ENCODE measurements at regions not wholly inside any gene's neighbourhood (a gene's known extent, or its start where the extent isn't known, plus 50 kb on each side); places are given as distances from the start of the nearest gene placed in this dataset.

GRCh38 chr2:46818141-46818621, 97.4 kb downstream of the MCFD2 start:
- peaks cover 1 to 24% (median 8%) of the 10 kb centered on the region in 4 donors for H3K4me1 ChIP-seq
- intact Hi-C loops (cut with DNase I; ENCODE audit: low total_unique reads) (no loop called here), in situ Hi-C loops (cut with MboI; ENCODE audit: low pct_ligation_motif_present in 1 of 4, low pct_unique_long_range_greater_than_20kb in 1 of 4, low sequenced_read_pairs in 3 of 4) (no loop called here)
- H3K27ac ChIP-seq, result peak overlapping the region; percentile 9 to 59 (median 32)
- no peaks in the 10 kb centered on the region for H3K27me3 ChIP-seq
- TF ChIP-seq POLR2A (IDR thresholded peaks at IDR 0.05) (no peak), POLR2AphosphoS5 (IDR thresholded peaks at IDR 0.05) (peak in 2 of 3 donors; percentile 42 to 51), EP300 (IDR thresholded peaks at IDR 0.05; ENCODE audit: low read depth) (peak; percentile 46)
- TF ChIP-seq, protein P1, sequence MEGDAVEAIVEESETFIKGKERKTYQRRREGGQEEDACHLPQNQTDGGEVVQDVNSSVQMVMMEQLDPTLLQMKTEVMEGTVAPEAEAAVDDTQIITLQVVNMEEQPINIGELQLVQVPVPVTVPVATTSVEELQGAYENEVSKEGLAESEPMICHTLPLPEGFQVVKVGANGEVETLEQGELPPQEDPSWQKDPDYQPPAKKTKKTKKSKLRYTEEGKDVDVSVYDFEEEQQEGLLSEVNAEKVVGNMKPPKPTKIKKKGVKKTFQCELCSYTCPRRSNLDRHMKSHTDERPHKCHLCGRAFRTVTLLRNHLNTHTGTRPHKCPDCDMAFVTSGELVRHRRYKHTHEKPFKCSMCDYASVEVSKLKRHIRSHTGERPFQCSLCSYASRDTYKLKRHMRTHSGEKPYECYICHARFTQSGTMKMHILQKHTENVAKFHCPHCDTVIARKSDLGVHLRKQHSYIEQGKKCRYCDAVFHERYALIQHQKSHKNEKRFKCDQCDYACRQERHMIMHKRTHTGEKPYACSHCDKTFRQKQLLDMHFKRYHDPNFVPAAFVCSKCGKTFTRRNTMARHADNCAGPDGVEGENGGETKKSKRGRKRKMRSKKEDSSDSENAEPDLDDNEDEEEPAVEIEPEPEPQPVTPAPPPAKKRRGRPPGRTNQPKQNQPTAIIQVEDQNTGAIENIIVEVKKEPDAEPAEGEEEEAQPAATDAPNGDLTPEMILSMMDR (IDR thresholded peaks at IDR 0.05), result no peak
- 63 to 66% methylated on average over 2 to 6 of the region's 6 CpGs for WGBS, 2 donors (ENCODE audit: low coverage in 1 of 2)
- H3K4me3 ChIP-seq, result no peak overlapping the region
- peak; percentile 26 for DNase-seq
- H3K36me3 ChIP-seq, result no peaks in the 10 kb centered on the region
- H3K9me3 ChIP-seq, result no peaks in the 10 kb centered on the region

DNA sequence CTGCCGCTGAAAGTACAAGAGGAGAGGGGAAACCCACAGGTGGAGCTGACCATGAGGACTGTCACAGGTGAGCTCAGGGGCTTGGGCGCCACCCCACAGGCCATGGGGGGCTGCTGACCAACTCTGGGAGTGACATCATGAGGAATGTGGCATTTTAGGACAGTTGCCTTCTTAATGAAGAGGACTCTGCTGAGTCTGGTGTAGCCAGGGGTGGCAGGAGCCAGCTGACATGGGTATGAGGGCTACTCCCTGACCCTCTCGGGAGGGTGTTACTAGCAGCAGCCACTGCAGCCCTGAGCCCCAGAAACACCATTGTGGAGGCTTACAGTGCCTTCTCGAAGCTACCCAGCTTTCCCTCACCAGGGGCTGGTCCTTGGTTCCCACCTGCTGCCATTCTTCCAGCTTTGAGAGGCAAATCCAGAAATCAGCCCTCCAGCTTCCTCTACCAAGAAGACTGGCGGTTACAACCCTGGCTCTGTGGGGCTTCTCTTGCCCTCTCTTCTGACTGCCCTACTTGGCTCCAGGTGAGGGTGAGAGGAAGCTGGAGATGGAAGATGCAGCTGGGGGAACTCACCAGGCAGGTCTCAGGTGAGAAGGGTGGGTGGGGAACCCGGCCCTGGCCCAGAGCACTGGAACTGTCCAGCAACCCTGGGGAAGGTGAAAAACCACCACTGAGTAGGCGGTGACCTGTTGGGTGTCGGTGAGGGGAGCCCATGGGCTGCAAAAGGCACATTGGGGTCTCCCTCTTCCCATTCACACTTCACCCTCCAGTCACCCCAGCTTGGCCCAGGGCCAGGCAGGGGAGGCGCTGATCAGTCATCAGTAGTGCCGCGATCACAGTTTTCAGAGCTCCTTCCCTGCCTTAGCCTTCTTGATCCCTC, 98.5 kb downstream of the MCFD2 start:
- no peaks in the 10 kb centered on the region for H3K9me3 ChIP-seq
- intact Hi-C loops (cut with DNase I; ENCODE audit: low total_unique reads), result no loop called here
- peaks cover 10 to 34% (median 12%) of the 10 kb centered on the region in 4 donors for H3K4me1 ChIP-seq
- no peaks in the 10 kb centered on the region for H3K36me3 ChIP-seq
- no peak for DNase-seq
- 84 to 92% methylated on average over 5 to 11 of the region's 11 CpGs for WGBS, 2 donors (ENCODE audit: low coverage in 1 of 2)
- in situ Hi-C loops (cut with MboI; ENCODE audit: low pct_ligation_motif_present in 1 of 4, low pct_unique_long_range_greater_than_20kb in 1 of 4, low sequenced_read_pairs in 3 of 4), result no loop called here
- H3K27ac ChIP-seq, result peak overlapping the region in 2 of 4 donors; percentile 30 to 59
- H3K27me3 ChIP-seq, result no peaks in the 10 kb centered on the region
- TF ChIP-seq EP300 (IDR thresholded peaks at IDR 0.05; ENCODE audit: low read depth) (no peak), POLR2A (IDR thresholded peaks at IDR 0.05) (no peak), POLR2AphosphoS5 (IDR thresholded peaks at IDR 0.05) (no peak)
- TF ChIP-seq, protein P1 (IDR thresholded peaks at IDR 0.05), result no peak
- no peak overlapping the region for H3K4me3 ChIP-seq

GRCh38 chr2:46816151-46816845, 99.3 kb downstream of the MCFD2 start:
- H3K4me3 ChIP-seq, result no peak overlapping the region
- in situ Hi-C loops (cut with MboI; ENCODE audit: low pct_ligation_motif_present in 1 of 4, low pct_unique_long_range_greater_than_20kb in 1 of 4, low sequenced_read_pairs in 3 of 4) (no loop called here), intact Hi-C loops (cut with DNase I; ENCODE audit: low total_unique reads) (no loop called here)
- no peaks in the 10 kb centered on the region for H3K27me3 ChIP-seq
- peaks cover 10 to 41% (median 15%) of the 10 kb centered on the region in 4 donors for H3K4me1 ChIP-seq
- H3K36me3 ChIP-seq, result no peaks in the 10 kb centered on the region
- DNase-seq, result no peak
- no peaks in the 10 kb centered on the region for H3K9me3 ChIP-seq
- TF ChIP-seq EP300 (IDR thresholded peaks at IDR 0.05; ENCODE audit: low read depth) (no peak), POLR2A (IDR thresholded peaks at IDR 0.05) (no peak)
- TF ChIP-seq, protein P1 (IDR thresholded peaks at IDR 0.05), result no peak
- no peak overlapping the region for H3K27ac ChIP-seq
- 86 to 97% methylated on average over 6 to 11 of the region's 11 CpGs for WGBS, 2 donors (ENCODE audit: low coverage in 1 of 2)

- no peaks in the 10 kb centered on the region for H3K27me3 ChIP-seq
- WGBS, 2 donors (ENCODE audit: low coverage in 1 of 2), result 74 to 89% methylated on average over 7 to 10 of the region's 10 CpGs
- H3K4me1 ChIP-seq, result peaks cover 10 to 41% (median 15%) of the 10 kb centered on the region in 4 donors
- TF ChIP-seq EP300 (IDR thresholded peaks at IDR 0.05; ENCODE audit: low read depth) (no peak), POLR2A (IDR thresholded peaks at IDR 0.05) (no peak), POLR2AphosphoS5 (IDR thresholded peaks at IDR 0.05) (no peak)
- TF ChIP-seq, protein P1 (IDR thresholded peaks at IDR 0.05), result no peak
- no peaks in the 10 kb centered on the region for H3K36me3 ChIP-seq
- in situ Hi-C loops (cut with MboI; ENCODE audit: low pct_ligation_motif_present in 1 of 4, low pct_unique_long_range_greater_than_20kb in 1 of 4, low sequenced_read_pairs in 3 of 4) (no loop called here), intact Hi-C loops (cut with DNase I; ENCODE audit: low total_unique reads) (no loop called here)
- DNase-seq, result no peak
- H3K9me3 ChIP-seq, result no peaks in the 10 kb centered on the region
- H3K4me3 ChIP-seq, result no peak overlapping the region
- peak overlapping the region in 3 of 4 donors; percentile 65 to 74 (median 73) for H3K27ac ChIP-seq
Measured at GRCh38 chr2:46815121-46815802, 100.3 kb downstream of the MCFD2 start.
